Tibial nerve (tissue), 4 donors: ENCODE measurements at regions not wholly inside any gene's neighbourhood (a gene's known extent, or its start where the extent isn't known, plus 50 kb on each side); places are given as distances from the start of the nearest gene placed in this dataset.

Source experiments
- DNase-seq, 2 donors: peaks; one replicate each; pipeline ENCODE4 v3.0.0-alpha.2; 2019; ENCODE audit warnings: low spot score in 2 of 2
- H3K27ac ChIP-seq, 4 donors: fragments of 200-600 bp; sonication (generic) in 3 of 4; one replicate each; pipeline ENCODE4 v1.5.1; 2017 to 2019; ENCODE audit warnings: mild to moderate bottlenecking in 1 of 4
- H3K27me3 ChIP-seq, 2 donors: fragments of 200-600 bp; sonication (generic) in 1 of 2; one replicate each; pipeline versions ENCODE4 v1.5.1 to v1.6.0; 2017 to 2019
- H3K36me3 ChIP-seq, 3 donors: fragments of 200-600 bp; sonication (generic); one replicate each; pipeline ENCODE4 v1.5.1; 2018 to 2019
- H3K4me1 ChIP-seq, 4 donors: fragments of 200-600 bp; sonication (generic) in 3 of 4; one replicate each; pipeline ENCODE4 v1.5.1; 2017 to 2019
- H3K4me3 ChIP-seq, 4 donors: fragments of 200-600 bp; sonication (generic) in 3 of 4; one replicate each; pipeline ENCODE4 v1.5.1; 2017 to 2019; ENCODE audit warnings: mild to moderate bottlenecking in 1 of 4, moderate library complexity in 1 of 4
- H3K9me3 ChIP-seq, 4 donors: fragments of 200-600 bp; sonication (generic) in 3 of 4; one replicate each; pipeline ENCODE4 v1.5.1; 2017 to 2019
- EP300 ChIP-seq, 2 donors: sonication (generic); formaldehyde crosslinking; IDR thresholded peaks; one replicate each; pipeline ENCODE4 v1.6.1; 2017; ENCODE audit warnings: antibody characterized with exemption in 2 of 2, mild to moderate bottlenecking in 1 of 2
- POLR2A ChIP-seq, 2 donors: fragments of 450-650 bp; IDR thresholded peaks; one replicate each; pipeline ENCODE4 v1.6.1; 2017; ENCODE audit warnings: antibody characterized with exemption in 2 of 2, mild to moderate bottlenecking in 2 of 2, moderate library complexity in 2 of 2
- WGBS, 2 donors: methylation state at CpG; one replicate each; pipeline ENCODE4 v1.1.5; 2018; 5-methylcytosine and 5-hydroxymethylcytosine counted together
- TF ChIP-seq, protein P1 (sequence below), 5 experiments: fragments of 200-600 bp in 3 of 5; fragments of 450-650 bp in 2 of 5; sonication (generic) in 3 of 5; IDR thresholded peaks; one replicate each; pipeline ENCODE4 v1.5.1; 2016 to 2019; ENCODE audit warnings: antibody characterized with exemption in 5 of 5, mild to moderate bottlenecking in 3 of 5, moderate library complexity in 2 of 5

GRCh38 chr7:156435486-156436231, 204.9 kb upstream of the RNF32 start:
- Histone ChIP-seq H3K27ac (no peak overlapping the region), H3K9me3 (no peaks in the 10 kb centered on the region), H3K4me1 (no peaks in the 10 kb centered on the region), H3K36me3 (no peaks in the 10 kb centered on the region), H3K27me3 (no peaks in the 10 kb centered on the region), H3K4me3 (no peak overlapping the region)
- DNase-seq, result no peak
- TF ChIP-seq EP300 (IDR thresholded peaks at IDR 0.05), result no peak
- TF ChIP-seq POLR2A (IDR thresholded peaks at IDR 0.05), result no peak
- TF ChIP-seq, protein P1, sequence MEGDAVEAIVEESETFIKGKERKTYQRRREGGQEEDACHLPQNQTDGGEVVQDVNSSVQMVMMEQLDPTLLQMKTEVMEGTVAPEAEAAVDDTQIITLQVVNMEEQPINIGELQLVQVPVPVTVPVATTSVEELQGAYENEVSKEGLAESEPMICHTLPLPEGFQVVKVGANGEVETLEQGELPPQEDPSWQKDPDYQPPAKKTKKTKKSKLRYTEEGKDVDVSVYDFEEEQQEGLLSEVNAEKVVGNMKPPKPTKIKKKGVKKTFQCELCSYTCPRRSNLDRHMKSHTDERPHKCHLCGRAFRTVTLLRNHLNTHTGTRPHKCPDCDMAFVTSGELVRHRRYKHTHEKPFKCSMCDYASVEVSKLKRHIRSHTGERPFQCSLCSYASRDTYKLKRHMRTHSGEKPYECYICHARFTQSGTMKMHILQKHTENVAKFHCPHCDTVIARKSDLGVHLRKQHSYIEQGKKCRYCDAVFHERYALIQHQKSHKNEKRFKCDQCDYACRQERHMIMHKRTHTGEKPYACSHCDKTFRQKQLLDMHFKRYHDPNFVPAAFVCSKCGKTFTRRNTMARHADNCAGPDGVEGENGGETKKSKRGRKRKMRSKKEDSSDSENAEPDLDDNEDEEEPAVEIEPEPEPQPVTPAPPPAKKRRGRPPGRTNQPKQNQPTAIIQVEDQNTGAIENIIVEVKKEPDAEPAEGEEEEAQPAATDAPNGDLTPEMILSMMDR (IDR thresholded peaks at IDR 0.05), result no peak
- 82 to 84% methylated on average over 12 of the region's 12 CpGs for WGBS, 2 donors

DNA sequence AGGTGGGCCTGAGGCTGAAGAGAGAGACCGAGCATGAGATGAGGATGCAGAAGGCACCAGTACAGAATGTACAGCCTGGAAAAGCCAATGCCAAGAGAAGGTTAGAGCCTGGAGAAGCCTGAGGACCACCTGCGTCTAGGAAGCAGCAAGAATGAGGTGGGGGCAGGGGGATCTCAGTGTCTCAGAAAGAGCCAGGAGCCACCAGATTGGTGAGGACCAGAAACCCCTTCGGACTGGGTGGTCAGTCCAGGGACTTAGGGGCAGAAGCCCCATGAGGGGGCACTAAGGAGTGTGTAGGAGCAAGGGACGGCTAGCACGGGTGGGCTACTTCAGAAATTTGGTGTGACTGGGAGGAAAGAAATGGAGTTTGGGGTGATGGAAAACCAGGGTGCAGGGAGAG, 205.9 kb upstream of the RNF32 start:
- no peaks in the 10 kb centered on the region for H3K9me3 ChIP-seq
- no peak overlapping the region for H3K27ac ChIP-seq
- no peaks in the 10 kb centered on the region for H3K27me3 ChIP-seq
- DNase-seq, result no peak
- WGBS, 2 donors, result 73 to 95% methylated on average over 5 of the region's 5 CpGs
- no peak for TF ChIP-seq POLR2A (IDR thresholded peaks at IDR 0.05)
- no peak for TF ChIP-seq EP300 (IDR thresholded peaks at IDR 0.05)
- TF ChIP-seq, protein P1 (IDR thresholded peaks at IDR 0.05), result no peak
- no peaks in the 10 kb centered on the region for H3K4me1 ChIP-seq
- H3K4me3 ChIP-seq, result no peak overlapping the region
- no peaks in the 10 kb centered on the region for H3K36me3 ChIP-seq

DNA sequence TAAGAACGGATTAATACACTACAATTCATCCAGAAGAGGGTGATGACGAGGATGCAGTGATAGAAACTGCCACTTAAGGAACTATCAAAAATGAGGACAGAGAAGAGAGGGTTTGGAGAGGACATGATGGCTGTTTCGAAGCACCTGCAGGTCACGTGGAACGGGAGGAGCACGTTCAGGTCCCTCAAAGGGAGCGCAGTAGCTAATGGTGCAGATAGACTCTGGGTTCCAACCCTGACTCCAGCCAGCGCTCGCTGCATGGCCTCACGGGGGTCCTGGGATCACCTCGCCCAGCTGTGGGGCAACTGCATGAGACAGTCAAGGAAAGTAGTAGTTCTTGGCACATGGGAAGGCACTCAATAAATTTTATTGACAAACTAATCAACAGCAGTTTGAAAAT, 208.6 kb upstream of the RNF32 start:
- no peak for TF ChIP-seq POLR2A (IDR thresholded peaks at IDR 0.05)
- TF ChIP-seq EP300 (IDR thresholded peaks at IDR 0.05), result no peak
- TF ChIP-seq, protein P1 (IDR thresholded peaks at IDR 0.05), result no peak
- H3K9me3 ChIP-seq, result no peaks in the 10 kb centered on the region
- no peak for DNase-seq
- no peaks in the 10 kb centered on the region for H3K4me1 ChIP-seq
- no peak overlapping the region for H3K27ac ChIP-seq
- no peaks in the 10 kb centered on the region for H3K36me3 ChIP-seq
- H3K27me3 ChIP-seq, result no peaks in the 10 kb centered on the region
- no peak overlapping the region for H3K4me3 ChIP-seq
- WGBS, 2 donors, result 86 to 90% methylated on average over 11 of the region's 11 CpGs

DNA sequence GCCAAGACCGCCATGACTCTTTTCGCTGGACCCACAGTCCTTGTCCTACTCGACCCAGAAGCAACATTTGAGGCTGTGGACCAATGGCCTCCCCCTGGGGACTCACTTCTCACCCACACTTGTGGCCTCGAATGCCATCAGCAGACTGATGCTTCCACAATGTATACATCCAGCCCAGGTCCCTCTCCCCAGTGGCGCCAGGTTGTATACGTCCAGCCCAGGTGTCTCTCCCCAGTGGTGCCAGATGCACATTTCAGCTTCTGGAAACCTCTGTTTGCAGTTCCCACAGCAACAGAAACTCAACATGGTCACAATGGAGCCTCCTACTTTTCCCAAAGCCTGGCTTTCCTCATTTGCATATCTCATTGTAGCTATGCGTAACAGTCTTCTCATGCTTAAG, 210.5 kb upstream of the RNF32 start:
- WGBS, 2 donors, result 83 to 89% methylated on average over 7 of the region's 7 CpGs

GRCh38 chr7:156429514-156429913, 211.1 kb upstream of the RNF32 start:
- Histone ChIP-seq H3K9me3 (no peaks in the 10 kb centered on the region), H3K27me3 (no peaks in the 10 kb centered on the region), H3K27ac (no peak overlapping the region), H3K4me3 (no peak overlapping the region), H3K4me1 (no peaks in the 10 kb centered on the region), H3K36me3 (no peaks in the 10 kb centered on the region)
- WGBS, 2 donors, result 88 to 91% methylated on average over 5 of the region's 5 CpGs
- DNase-seq, result no peak
- TF ChIP-seq POLR2A (IDR thresholded peaks at IDR 0.05), result no peak
- TF ChIP-seq EP300 (IDR thresholded peaks at IDR 0.05), result no peak

More for the DNA sequence above, 210.5 kb upstream of the RNF32 start:
- no peak overlapping the region for H3K4me3 ChIP-seq
- H3K36me3 ChIP-seq, result no peaks in the 10 kb centered on the region
- no peak overlapping the region for H3K27ac ChIP-seq
- no peaks in the 10 kb centered on the region for H3K9me3 ChIP-seq
- no peaks in the 10 kb centered on the region for H3K27me3 ChIP-seq
- DNase-seq, result no peak
- TF ChIP-seq POLR2A (IDR thresholded peaks at IDR 0.05) (no peak), EP300 (IDR thresholded peaks at IDR 0.05) (no peak)
- TF ChIP-seq, protein P1 (IDR thresholded peaks at IDR 0.05), result no peak
- H3K4me1 ChIP-seq, result no peaks in the 10 kb centered on the region
